DMS53 treated with DMSO at 0.1 percent for 48 hours (cell line): ENCODE measurements at regions not wholly inside any gene's neighbourhood (a gene's known extent, or its start where the extent isn't known, plus 50 kb on each side); places are given as distances from the start of the nearest gene placed in this dataset.
A peak's percentile ranks its signal among the peaks of the same experiment; 100 is the strongest.

ENCODE experiments used
- DNase-seq: peaks from one replicate; lab custom pipeline; 2025; ENCODE audit not compliant: unreplicated experiment; lab: John Stamatoyannopoulos, UW

DNA sequence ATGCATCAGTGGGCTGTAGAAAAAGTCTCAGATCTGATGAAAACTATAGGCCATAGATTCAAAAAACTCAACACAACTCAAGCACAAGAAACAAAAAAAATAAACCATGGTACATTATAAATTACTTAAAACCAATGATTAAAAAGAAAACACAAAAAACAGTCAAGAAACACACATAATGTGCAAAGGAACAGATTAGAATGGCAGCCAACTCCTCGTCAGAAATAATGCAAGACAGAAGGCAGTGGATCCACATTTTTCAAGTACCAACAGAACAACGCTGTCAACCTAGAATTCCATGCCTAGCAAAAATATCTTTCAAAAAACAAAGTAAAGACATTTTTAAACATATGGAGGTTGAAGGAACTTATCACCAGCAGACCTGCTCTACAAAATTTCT lies 69.7 kb downstream of the PSMB1 start:
- DNase-seq = no peak

GRCh38 chr6:170480050-170480692 lies 72.9 kb downstream of the PSMB1 start:
- no peak for DNase-seq

GRCh38 chr6:170476360-170476759 lies 76.7 kb downstream of the PSMB1 start:
- DNase-seq = no peak

GRCh38 chr6:170475118-170475517 lies 78.0 kb downstream of the PSMB1 start:
- DNase-seq = no peak

GRCh38 chr6:170473801-170474200 lies 79.3 kb downstream of the PSMB1 start:
- DNase-seq = no peak

- DNase-seq = peak; percentile 16
Measured at GRCh38 chr6:170473301-170473717, 79.8 kb downstream of the PSMB1 start.

DNA sequence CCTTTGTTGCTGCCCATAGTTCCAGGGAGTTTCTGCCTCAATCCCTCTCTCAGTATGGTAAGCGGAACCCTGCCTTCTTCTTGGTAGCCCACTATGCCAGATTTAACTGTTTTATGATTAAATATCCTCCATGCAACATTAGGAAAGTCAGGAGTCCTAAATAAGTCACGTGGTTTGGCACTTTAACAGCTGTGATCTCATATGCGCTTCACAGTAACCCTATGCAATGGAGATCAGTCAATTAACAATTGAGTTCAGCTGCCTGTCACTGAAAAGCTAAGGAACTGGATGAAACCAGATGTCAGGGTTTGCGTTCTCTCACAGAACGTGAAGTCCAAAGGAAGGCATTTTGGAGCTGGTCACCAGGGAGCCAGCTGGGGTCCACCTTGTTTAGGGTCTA lies 81.6 kb downstream of the PSMB1 start:
- DNase-seq = no peak

- no peak for DNase-seq
Measured at GRCh38 chr6:170470734-170471133, 82.4 kb downstream of the PSMB1 start.

DNA sequence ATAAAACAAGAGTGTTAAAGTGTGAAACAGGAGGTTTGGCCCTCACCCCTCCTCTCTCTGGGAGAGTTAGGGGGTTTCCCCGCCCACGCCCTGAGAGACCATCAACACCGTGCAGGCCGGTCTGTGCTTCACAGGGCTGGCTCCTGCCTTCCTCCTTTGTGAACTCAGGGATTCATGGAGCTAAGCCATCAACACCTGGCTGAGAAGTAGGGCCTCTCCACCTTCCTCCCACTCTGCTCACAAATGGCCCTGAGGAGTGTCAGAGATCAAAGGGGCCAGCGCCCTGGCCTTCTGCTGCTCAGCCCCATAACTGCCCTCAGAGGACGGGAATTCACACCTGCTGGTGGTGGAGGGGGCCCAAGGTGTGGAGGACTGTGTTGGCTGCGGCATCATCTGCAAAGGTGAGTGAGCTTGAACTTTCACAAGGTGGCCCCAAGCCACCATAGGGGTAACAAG lies 88.6 kb downstream of the PSMB1 start:
- no peak for DNase-seq

- no peak for DNase-seq
Measured at GRCh38 chr6:170464080-170464479, 89.0 kb downstream of the PSMB1 start.

- DNase-seq = no peak
Measured at GRCh38 chr6:170463101-170463721, 89.9 kb downstream of the PSMB1 start.

DNA sequence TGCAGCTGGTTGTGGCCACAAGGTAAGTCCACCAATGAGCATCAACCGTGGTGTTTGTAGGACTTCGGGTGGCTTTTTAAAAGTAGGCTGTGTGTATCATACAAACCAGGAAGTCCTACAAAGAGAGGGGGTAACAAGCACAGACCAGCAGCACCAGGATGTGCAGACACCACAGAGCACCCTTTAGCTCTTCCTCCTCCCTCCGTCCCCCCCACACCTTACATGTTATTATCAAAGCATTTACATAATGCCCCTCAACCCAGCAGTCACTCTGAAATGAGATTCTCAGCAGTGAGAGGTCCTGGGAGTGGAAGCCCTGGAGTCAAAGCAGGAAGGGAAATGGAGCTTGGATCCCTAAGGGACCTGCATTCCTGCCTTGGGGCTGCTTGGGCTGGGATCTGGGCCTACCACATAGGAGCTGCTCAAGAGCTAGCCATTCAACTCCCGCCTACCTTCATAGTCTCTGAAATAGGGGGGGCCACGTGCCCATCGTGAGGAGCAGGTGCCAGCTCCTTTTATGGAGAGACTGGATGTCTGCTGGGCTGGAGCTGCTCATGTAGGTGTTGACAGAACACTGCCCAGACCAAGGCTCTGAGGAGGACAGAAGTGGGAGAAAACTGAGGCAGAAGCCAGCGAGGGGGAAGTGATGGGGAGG lies 90.6 kb downstream of the PSMB1 start:
- DNase-seq = peak; percentile 21

GRCh38 chr6:170461556-170462365 lies 91.3 kb downstream of the PSMB1 start:
- no peak for DNase-seq

DNA sequence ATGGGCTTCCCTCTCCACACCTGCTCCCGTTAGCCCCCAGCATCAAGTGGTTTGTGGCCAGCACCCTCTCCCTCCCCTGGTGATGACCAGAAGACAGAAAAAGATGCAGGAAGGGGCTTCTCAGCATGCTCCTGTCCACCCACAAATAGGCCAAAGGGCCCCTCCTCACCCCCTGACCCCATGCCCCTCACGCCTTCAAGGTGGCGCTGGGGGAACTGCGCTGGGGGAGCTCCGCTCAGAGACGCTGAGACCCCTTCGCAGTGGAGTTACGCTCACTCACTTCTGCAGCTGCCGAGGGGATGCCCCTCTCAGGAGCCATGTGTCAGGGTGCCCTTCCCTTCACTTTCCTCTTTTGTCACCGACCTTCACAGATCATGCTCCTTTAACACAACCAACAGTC lies 92.0 kb downstream of the PSMB1 start:
- no peak for DNase-seq

- DNase-seq = no peak
Measured at GRCh38 chr6:170460641-170461040, 92.5 kb downstream of the PSMB1 start.

GRCh38 chr6:170459451-170459850 lies 93.7 kb downstream of the PSMB1 start:
- DNase-seq = no peak

DNA sequence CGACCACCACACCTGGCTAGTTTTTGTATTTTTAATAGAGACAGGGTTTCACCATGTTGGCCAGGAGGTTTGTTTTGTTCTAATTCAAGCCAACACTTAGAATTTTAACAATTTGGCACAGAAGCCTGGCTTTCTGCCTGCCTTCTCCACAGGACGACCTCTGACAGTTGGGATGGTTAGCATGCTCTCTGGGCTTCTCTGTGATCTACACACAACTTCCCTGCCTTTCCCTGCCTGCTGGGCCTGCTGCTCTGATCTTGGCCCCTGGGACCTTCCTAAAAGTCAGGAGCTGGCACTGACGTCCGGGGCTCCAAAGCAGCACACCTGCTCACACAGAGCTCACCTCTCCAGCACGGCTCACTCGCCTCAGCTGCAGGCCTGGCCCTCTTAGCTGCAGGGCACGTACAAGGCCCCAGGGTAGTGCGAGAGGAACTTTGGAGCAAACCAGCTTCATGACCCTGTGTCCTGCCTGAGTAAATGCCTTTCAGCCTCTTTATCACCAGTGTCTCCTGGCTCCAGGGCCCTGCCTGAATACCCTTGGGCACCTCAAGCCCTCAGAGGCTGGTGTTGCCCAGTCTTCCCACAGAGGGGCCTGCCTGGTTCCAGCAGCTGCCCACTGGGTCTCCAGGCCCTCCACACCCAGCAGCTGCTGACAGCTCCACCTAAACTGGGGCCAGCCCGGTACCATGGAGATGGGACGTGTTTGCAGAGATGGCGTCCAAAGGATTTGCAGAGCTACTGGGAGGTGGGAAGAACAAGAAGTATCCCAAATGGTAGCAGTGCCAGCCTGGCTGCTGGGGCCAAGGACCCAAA lies 96.0 kb downstream of the PSMB1 start:
- DNase-seq = no peak
